ENCODE measurements at regions not wholly inside any gene's neighbourhood (a gene's known extent, or its start where the extent isn't known, plus 50 kb on each side); places are given as distances from the start of the nearest gene placed in this dataset.

GRCh38 chr7:80017101-80017698 is 117.4 kb upstream of the GNAI1 start:
- no peaks in the 10 kb centered on the region for H3K36me3 ChIP-seq
- no peaks in the 10 kb centered on the region for H3K4me1 ChIP-seq
- H3K27ac ChIP-seq, result no peak overlapping the region
- TF ChIP-seq POLR2A (IDR thresholded peaks at IDR 0.05) (no peak), CTCF (IDR thresholded peaks at IDR 0.05) (no peak)
- ATAC-seq (no peak), DNase-seq (no peak)
- H3K4me3 ChIP-seq, result no peak overlapping the region
- no peaks in the 10 kb centered on the region for H3K27me3 ChIP-seq
- no peaks in the 10 kb centered on the region for H3K9me3 ChIP-seq
- intact Hi-C loops (cut with DNase I), result no loop called here
- 48% methylated on average over 2 of the region's 2 CpGs for WGBS (ENCODE audit: insufficient coverage, low coverage, low lambda C conversion rate, missing lambda C conversion rate)

- H3K9me3 ChIP-seq, result no peaks in the 10 kb centered on the region
- no peaks in the 10 kb centered on the region for H3K36me3 ChIP-seq
- H3K4me1 ChIP-seq, result no peaks in the 10 kb centered on the region
- H3K27ac ChIP-seq, result no peak overlapping the region
- H3K4me3 ChIP-seq, result no peak overlapping the region
- TF ChIP-seq CTCF (IDR thresholded peaks at IDR 0.05) (no peak), POLR2A (IDR thresholded peaks at IDR 0.05) (no peak)
- intact Hi-C loops (cut with DNase I), result no loop called here
- no peaks in the 10 kb centered on the region for H3K27me3 ChIP-seq
- DNase-seq (no peak), ATAC-seq (peak in 3 of 4 donors; percentile 52 to 60 (median 60))
- WGBS (ENCODE audit: insufficient coverage, low coverage, low lambda C conversion rate, missing lambda C conversion rate), result 84% methylated on average over 2 of the region's 2 CpGs
Observed at GRCh38 chr7:80014511-80014910, 120.1 kb upstream of the GNAI1 start.

GRCh38 chr7:80008039-80008438 is 126.6 kb upstream of the GNAI1 start:
- intact Hi-C loops (cut with DNase I), result no loop called here
- no peak for ATAC-seq
- no peaks in the 10 kb centered on the region for H3K27me3 ChIP-seq
- no peak overlapping the region for H3K4me3 ChIP-seq
- DNase-seq, result no peak
- 53% methylated on average over 1 of the region's 1 CpG for WGBS (ENCODE audit: insufficient coverage, low coverage, low lambda C conversion rate, missing lambda C conversion rate)
- H3K4me1 ChIP-seq, result no peaks in the 10 kb centered on the region
- no peaks in the 10 kb centered on the region for H3K36me3 ChIP-seq
- no peak overlapping the region for H3K27ac ChIP-seq
- TF ChIP-seq CTCF (IDR thresholded peaks at IDR 0.05), result no peak
- no peak for TF ChIP-seq POLR2A (IDR thresholded peaks at IDR 0.05)
- no peaks in the 10 kb centered on the region for H3K9me3 ChIP-seq

GRCh38 chr7:80002865-80003264 is 131.8 kb upstream of the GNAI1 start:
- no peak for DNase-seq
- Histone ChIP-seq H3K4me1 (no peaks in the 10 kb centered on the region), H3K36me3 (no peaks in the 10 kb centered on the region), H3K9me3 (no peaks in the 10 kb centered on the region), H3K27ac (no peak overlapping the region), H3K27me3 (no peaks in the 10 kb centered on the region), H3K4me3 (no peak overlapping the region)
- 49% methylated on average over 2 of the region's 2 CpGs for WGBS (ENCODE audit: insufficient coverage, low coverage, low lambda C conversion rate, missing lambda C conversion rate)
- TF ChIP-seq POLR2A (IDR thresholded peaks at IDR 0.05) (no peak), CTCF (IDR thresholded peaks at IDR 0.05) (no peak)
- intact Hi-C loops (cut with DNase I), result no loop called here
- no peak for ATAC-seq

- no peaks in the 10 kb centered on the region for H3K36me3 ChIP-seq
- ATAC-seq (no peak), DNase-seq (no peak)
- intact Hi-C loops (cut with DNase I), result no loop called here
- H3K9me3 ChIP-seq, result no peaks in the 10 kb centered on the region
- 15% methylated on average over 1 of the region's 1 CpG for WGBS (ENCODE audit: insufficient coverage, low coverage, low lambda C conversion rate, missing lambda C conversion rate)
- no peak overlapping the region for H3K27ac ChIP-seq
- no peak overlapping the region for H3K4me3 ChIP-seq
- TF ChIP-seq CTCF (IDR thresholded peaks at IDR 0.05) (no peak), POLR2A (IDR thresholded peaks at IDR 0.05) (no peak)
- no peaks in the 10 kb centered on the region for H3K4me1 ChIP-seq
- no peaks in the 10 kb centered on the region for H3K27me3 ChIP-seq
Observed at GRCh38 chr7:79998363-79998762, 136.3 kb upstream of the GNAI1 start.

Measured in right lobe of liver (tissue), 6 donors.